GM23338 (cell line): ENCODE measurements at regions not wholly inside any gene's neighbourhood (a gene's known extent, or its start where the extent isn't known, plus 50 kb on each side); places are given as distances from the start of the nearest gene placed in this dataset.

Experiments
- ATAC-seq: fragments of 200-7000 bp; cut with Tn5 transposase; 3 replicates; pipeline ENCODE4 v1.9.1; 2020
- DNase-seq: peaks from one replicate; pipeline ENCODE4 v3.0.0-alpha.2; 2015; ENCODE audit warnings: low spot score
- H2AFZ ChIP-seq: fragments of 200-600 bp; sonication (generic); 2 replicates; pipeline ENCODE4 v1.8.0; 2016; ENCODE audit warnings: antibody characterized with exemption, mild to moderate bottlenecking, moderate library complexity
- H3F3A ChIP-seq: fragments of 200-600 bp; sonication (generic); replicated peaks from 2 replicates; pipeline ENCODE4 v1.8.0; 2017; ENCODE audit warnings: antibody characterized with exemption, mixed run types, low read depth
- H3K27ac ChIP-seq: fragments of 200-600 bp; sonication (generic); 2 replicates; pipeline ENCODE4 v1.6.1; 2016; ENCODE audit warnings: low read depth
- H3K27me3 ChIP-seq: fragments of 200-600 bp; sonication (generic); 2 replicates; pipeline ENCODE4 v1.8.0; 2016; ENCODE audit warnings: mild to moderate bottlenecking, mixed run types, moderate library complexity; ENCODE audit not compliant: insufficient read depth
- H3K36me3 ChIP-seq: fragments of 200-600 bp; sonication (generic); 2 replicates; pipeline ENCODE4 v1.8.0; 2016; ENCODE audit warnings: mild to moderate bottlenecking; ENCODE audit not compliant: insufficient read depth
- H3K4me1 ChIP-seq: fragments of 200-600 bp; sonication (generic); 2 replicates; pipeline ENCODE4 v1.8.0; 2016; ENCODE audit warnings: mild to moderate bottlenecking, moderate library complexity; ENCODE audit not compliant: insufficient read depth
- H3K4me2 ChIP-seq: fragments of 200-600 bp; sonication (generic); 2 replicates; pipeline ENCODE4 v1.7.1; 2017; ENCODE audit warnings: mixed run types
- H3K4me3 ChIP-seq: fragments of 200-600 bp; sonication (generic); 2 replicates; pipeline ENCODE4 v1.6.1; 2016; ENCODE audit warnings: mixed run types
- H3K79me2 ChIP-seq: fragments of 200-600 bp; sonication (generic); replicated peaks from 2 replicates; pipeline ENCODE4 v1.8.0; 2017; ENCODE audit warnings: mild to moderate bottlenecking; ENCODE audit not compliant: insufficient read depth
- H3K9me2 ChIP-seq: fragments of 200-600 bp; sonication (generic); 2 replicates; pipeline ENCODE4 v1.8.0; 2017; ENCODE audit not compliant: insufficient read depth
- H4K20me1 ChIP-seq: fragments of 200-600 bp; sonication (generic); replicated peaks from 2 replicates; pipeline ENCODE4 v1.8.0; 2017; ENCODE audit warnings: mild to moderate bottlenecking; ENCODE audit not compliant: insufficient read depth
- H3K27ac Mint-ChIP-seq: 2 replicates; pipeline ENCODE4 v1.8.0; 2020; ENCODE audit warnings: inconsistent platforms, mild to moderate bottlenecking, moderate library complexity, mixed read lengths
- H3K27me3 Mint-ChIP-seq: 3 replicates; pipeline ENCODE4 v1.8.0; 2022; ENCODE audit warnings: low read depth, mild to moderate bottlenecking, moderate library complexity, mixed read lengths, inconsistent platforms; ENCODE audit not compliant: insufficient read depth, poor library complexity
- H3K36me3 Mint-ChIP-seq: 3 replicates; pipeline ENCODE4 v1.8.0; 2021; ENCODE audit warnings: low read depth, mild to moderate bottlenecking, inconsistent platforms, moderate library complexity, mixed read lengths
- H3K4me1 Mint-ChIP-seq: 3 replicates; pipeline ENCODE4 v1.8.0; 2020; ENCODE audit warnings: mild to moderate bottlenecking, inconsistent platforms, mixed read lengths
- H3K4me3 Mint-ChIP-seq: 3 replicates; pipeline ENCODE4 v1.8.0; 2021; ENCODE audit warnings: moderate library complexity, mild to moderate bottlenecking, inconsistent platforms, mixed read lengths
- H3K9me3 Mint-ChIP-seq: 3 replicates; pipeline ENCODE4 v1.8.0; 2020; ENCODE audit warnings: moderate library complexity, mild to moderate bottlenecking, inconsistent platforms, mixed read lengths
- CREB1 ChIP-seq: fragments of 250-450 bp; sonication (Bioruptor Pico); IDR thresholded peaks from 2 replicates; pipeline ENCODE4 v1.5.0; 2020; ENCODE audit warnings: low read depth, mild to moderate bottlenecking, moderate library complexity
- EZH2 ChIP-seq: fragments of 200-600 bp; sonication (generic); IDR thresholded peaks from one replicate; pipeline ENCODE4 v1.8.0; 2017; ENCODE audit warnings: antibody characterized with exemption, mild to moderate bottlenecking, low read depth; ENCODE audit not compliant: unreplicated experiment
- EZH2phosphoT487 ChIP-seq: fragments of 200-600 bp; sonication (generic); IDR thresholded peaks from one replicate; pipeline ENCODE4 v1.8.1; 2018; ENCODE audit warnings: antibody characterized with exemption; ENCODE audit not compliant: unreplicated experiment
- JUNB ChIP-seq: IDR thresholded peaks from one replicate; pipeline ENCODE4 v1.6.1; 2016; ENCODE audit warnings: antibody characterized with exemption; ENCODE audit not compliant: unreplicated experiment
- NANOG ChIP-seq: IDR thresholded peaks from 2 replicates; pipeline ENCODE4 v1.6.1; 2016; ENCODE audit warnings: antibody characterized with exemption, borderline replicate concordance
- POLR2AphosphoS5 ChIP-seq: IDR thresholded peaks from 2 replicates; pipeline ENCODE4 v1.6.1; 2016; ENCODE audit warnings: antibody characterized with exemption, low read depth
- STAT1 ChIP-seq: IDR thresholded peaks from one replicate; pipeline ENCODE4 v1.6.1; 2016; ENCODE audit warnings: antibody characterized with exemption; ENCODE audit not compliant: unreplicated experiment
- ZNF114 ChIP-seq: fragments of 250-450 bp; sonication (Bioruptor Pico); IDR thresholded peaks from 2 replicates; pipeline ENCODE4 v1.5.0; 2020; ENCODE audit warnings: mild to moderate bottlenecking, moderate library complexity
- ZNF331 ChIP-seq: fragments of 250-450 bp; sonication (Bioruptor Pico); IDR thresholded peaks from 2 replicates; pipeline ENCODE4 v1.5.0; 2020; ENCODE audit warnings: low read depth, mild to moderate bottlenecking, moderate library complexity
- TF ChIP-seq, protein P1 (sequence below): fragments of 250-450 bp; sonication (Bioruptor Pico); IDR thresholded peaks from 2 replicates; pipeline ENCODE4 v1.5.0; 2020; ENCODE audit warnings: mild to moderate bottlenecking, moderate library complexity
- TF ChIP-seq, protein P2 (sequence below), 2 experiments: fragments of 200-600 bp in 1 of 2; sonication (generic) in 1 of 2; conservative IDR thresholded peaks; 2 replicates each; pipeline versions ENCODE4 v1.5.1 to v1.6.1; 2016 to 2017; ENCODE audit warnings: antibody characterized with exemption in 2 of 2, low read depth in 2 of 2, mild to moderate bottlenecking in 2 of 2, moderate library complexity in 1 of 2
- TF ChIP-seq, protein P3 (sequence below): IDR thresholded peaks from one replicate; pipeline ENCODE4 v1.6.1; 2018; ENCODE audit warnings: antibody characterized with exemption; ENCODE audit not compliant: unreplicated experiment
- TF ChIP-seq, protein P4 (sequence below): IDR thresholded peaks from 2 replicates; pipeline ENCODE4 v1.6.1; 2016; ENCODE audit warnings: antibody characterized with exemption

DNA sequence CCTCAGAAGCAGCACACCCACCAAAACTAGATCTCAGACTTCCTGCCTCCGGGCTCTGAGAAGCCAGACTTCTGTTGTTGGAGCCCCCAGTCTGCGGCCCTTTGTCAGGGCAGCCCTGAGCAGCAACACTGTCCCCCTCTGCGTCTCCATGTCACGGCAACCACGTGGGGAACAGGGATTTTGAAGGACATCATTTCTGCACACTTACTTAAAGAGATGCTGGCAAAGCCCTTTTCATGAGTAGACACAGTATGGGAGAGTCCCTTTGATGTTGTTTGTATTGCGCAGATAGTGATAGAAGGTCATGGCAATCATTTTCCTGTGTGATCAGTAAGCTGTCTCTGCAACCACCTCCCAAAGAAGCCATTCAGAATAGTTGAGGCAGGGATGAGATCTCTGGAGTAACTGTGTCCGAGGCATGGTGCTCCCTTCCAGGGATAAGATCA is 69.1 kb upstream of the ID2 start:
- Mint-ChIP-seq H3K27me3 (peaks cover 5% of the 10 kb centered on the region), H3K27ac (no peak overlapping the region), H3K9me3 (peaks cover 5% of the 10 kb centered on the region), H3K4me3 (no peak overlapping the region), H3K36me3 (0 out of 3 replicates have a peak, but pooled peaks cover 3% of the 10 kb centered on the region), H3K4me1 (peaks cover 7% of the 10 kb centered on the region; the same call in 2 of the 3 replicates)
- Histone ChIP-seq H3K27me3 (no peaks in the 10 kb centered on the region), H3K4me3 (no peak overlapping the region), H3K9me2 (no peaks in the 10 kb centered on the region; the same call in 1 of the 2 replicates), H3K4me1 (no peaks in the 10 kb centered on the region), H3K4me2 (no peak overlapping the region), H3K27ac (no peak overlapping the region), H3K79me2 (no peaks in the 10 kb centered on the region), H4K20me1 (no peaks in the 10 kb centered on the region), H3K36me3 (no peaks in the 10 kb centered on the region), H2AFZ (no peak overlapping the region), H3F3A (no peaks in the 10 kb centered on the region)
- no peak for ATAC-seq
- TF ChIP-seq STAT1 (no peak), POLR2AphosphoS5 (no peak), CREB1 (CRISPR knock-in tag) (no peak), NANOG (no peak), EZH2phosphoT487 (no peak), ZNF114 (CRISPR knock-in tag) (no peak), EZH2 (no peak), JUNB (no peak), ZNF331 (no peak)
- TF ChIP-seq, protein P1, sequence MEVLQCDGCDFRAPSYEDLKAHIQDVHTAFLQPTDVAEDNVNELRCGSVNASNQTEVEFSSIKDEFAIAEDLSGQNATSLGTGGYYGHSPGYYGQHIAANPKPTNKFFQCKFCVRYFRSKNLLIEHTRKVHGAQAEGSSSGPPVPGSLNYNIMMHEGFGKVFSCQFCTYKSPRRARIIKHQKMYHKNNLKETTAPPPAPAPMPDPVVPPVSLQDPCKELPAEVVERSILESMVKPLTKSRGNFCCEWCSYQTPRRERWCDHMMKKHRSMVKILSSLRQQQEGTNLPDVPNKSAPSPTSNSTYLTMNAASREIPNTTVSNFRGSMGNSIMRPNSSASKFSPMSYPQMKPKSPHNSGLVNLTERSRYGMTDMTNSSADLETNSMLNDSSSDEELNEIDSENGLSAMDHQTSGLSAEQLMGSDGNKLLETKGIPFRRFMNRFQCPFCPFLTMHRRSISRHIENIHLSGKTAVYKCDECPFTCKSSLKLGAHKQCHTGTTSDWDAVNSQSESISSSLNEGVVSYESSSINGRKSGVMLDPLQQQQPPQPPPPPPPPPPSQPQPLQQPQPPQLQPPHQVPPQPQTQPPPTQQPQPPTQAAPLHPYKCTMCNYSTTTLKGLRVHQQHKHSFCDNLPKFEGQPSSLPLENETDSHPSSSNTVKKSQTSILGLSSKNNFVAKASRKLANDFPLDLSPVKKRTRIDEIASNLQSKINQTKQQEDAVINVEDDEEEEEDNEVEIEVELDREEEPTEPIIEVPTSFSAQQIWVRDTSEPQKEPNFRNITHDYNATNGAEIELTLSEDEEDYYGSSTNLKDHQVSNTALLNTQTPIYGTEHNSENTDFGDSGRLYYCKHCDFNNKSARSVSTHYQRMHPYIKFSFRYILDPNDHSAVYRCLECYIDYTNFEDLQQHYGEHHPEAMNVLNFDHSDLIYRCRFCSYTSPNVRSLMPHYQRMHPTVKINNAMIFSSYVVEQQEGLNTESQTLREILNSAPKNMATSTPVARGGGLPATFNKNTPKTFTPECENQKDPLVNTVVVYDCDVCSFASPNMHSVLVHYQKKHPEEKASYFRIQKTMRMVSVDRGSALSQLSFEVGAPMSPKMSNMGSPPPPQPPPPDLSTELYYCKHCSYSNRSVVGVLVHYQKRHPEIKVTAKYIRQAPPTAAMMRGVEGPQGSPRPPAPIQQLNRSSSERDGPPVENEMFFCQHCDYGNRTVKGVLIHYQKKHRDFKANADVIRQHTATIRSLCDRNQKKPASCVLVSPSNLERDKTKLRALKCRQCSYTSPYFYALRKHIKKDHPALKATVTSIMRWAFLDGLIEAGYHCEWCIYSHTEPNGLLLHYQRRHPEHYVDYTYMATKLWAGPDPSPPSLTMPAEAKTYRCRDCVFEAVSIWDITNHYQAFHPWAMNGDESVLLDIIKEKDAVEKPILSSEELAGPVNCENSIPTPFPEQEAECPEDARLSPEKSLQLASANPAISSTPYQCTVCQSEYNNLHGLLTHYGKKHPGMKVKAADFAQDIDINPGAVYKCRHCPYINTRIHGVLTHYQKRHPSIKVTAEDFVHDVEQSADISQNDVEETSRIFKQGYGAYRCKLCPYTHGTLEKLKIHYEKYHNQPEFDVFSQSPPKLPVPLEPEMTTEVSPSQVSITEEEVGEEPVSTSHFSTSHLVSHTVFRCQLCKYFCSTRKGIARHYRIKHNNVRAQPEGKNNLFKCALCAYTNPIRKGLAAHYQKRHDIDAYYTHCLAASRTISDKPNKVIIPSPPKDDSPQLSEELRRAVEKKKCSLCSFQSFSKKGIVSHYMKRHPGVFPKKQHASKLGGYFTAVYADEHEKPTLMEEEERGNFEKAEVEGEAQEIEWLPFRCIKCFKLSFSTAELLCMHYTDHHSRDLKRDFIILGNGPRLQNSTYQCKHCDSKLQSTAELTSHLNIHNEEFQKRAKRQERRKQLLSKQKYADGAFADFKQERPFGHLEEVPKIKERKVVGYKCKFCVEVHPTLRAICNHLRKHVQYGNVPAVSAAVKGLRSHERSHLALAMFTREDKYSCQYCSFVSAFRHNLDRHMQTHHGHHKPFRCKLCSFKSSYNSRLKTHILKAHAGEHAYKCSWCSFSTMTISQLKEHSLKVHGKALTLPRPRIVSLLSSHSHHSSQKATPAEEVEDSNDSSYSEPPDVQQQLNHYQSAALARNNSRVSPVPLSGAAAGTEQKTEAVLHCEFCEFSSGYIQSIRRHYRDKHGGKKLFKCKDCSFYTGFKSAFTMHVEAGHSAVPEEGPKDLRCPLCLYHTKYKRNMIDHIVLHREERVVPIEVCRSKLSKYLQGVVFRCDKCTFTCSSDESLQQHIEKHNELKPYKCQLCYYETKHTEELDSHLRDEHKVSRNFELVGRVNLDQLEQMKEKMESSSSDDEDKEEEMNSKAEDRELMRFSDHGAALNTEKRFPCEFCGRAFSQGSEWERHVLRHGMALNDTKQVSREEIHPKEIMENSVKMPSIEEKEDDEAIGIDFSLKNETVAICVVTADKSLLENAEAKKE (CRISPR knock-in tag) = no peak
- TF ChIP-seq, protein P2, sequence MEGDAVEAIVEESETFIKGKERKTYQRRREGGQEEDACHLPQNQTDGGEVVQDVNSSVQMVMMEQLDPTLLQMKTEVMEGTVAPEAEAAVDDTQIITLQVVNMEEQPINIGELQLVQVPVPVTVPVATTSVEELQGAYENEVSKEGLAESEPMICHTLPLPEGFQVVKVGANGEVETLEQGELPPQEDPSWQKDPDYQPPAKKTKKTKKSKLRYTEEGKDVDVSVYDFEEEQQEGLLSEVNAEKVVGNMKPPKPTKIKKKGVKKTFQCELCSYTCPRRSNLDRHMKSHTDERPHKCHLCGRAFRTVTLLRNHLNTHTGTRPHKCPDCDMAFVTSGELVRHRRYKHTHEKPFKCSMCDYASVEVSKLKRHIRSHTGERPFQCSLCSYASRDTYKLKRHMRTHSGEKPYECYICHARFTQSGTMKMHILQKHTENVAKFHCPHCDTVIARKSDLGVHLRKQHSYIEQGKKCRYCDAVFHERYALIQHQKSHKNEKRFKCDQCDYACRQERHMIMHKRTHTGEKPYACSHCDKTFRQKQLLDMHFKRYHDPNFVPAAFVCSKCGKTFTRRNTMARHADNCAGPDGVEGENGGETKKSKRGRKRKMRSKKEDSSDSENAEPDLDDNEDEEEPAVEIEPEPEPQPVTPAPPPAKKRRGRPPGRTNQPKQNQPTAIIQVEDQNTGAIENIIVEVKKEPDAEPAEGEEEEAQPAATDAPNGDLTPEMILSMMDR (conservative IDR thresholded peaks at IDR 0.05; ENCODE audit: low read depth in 2 of 2) = no peak
- TF ChIP-seq, protein P3, sequence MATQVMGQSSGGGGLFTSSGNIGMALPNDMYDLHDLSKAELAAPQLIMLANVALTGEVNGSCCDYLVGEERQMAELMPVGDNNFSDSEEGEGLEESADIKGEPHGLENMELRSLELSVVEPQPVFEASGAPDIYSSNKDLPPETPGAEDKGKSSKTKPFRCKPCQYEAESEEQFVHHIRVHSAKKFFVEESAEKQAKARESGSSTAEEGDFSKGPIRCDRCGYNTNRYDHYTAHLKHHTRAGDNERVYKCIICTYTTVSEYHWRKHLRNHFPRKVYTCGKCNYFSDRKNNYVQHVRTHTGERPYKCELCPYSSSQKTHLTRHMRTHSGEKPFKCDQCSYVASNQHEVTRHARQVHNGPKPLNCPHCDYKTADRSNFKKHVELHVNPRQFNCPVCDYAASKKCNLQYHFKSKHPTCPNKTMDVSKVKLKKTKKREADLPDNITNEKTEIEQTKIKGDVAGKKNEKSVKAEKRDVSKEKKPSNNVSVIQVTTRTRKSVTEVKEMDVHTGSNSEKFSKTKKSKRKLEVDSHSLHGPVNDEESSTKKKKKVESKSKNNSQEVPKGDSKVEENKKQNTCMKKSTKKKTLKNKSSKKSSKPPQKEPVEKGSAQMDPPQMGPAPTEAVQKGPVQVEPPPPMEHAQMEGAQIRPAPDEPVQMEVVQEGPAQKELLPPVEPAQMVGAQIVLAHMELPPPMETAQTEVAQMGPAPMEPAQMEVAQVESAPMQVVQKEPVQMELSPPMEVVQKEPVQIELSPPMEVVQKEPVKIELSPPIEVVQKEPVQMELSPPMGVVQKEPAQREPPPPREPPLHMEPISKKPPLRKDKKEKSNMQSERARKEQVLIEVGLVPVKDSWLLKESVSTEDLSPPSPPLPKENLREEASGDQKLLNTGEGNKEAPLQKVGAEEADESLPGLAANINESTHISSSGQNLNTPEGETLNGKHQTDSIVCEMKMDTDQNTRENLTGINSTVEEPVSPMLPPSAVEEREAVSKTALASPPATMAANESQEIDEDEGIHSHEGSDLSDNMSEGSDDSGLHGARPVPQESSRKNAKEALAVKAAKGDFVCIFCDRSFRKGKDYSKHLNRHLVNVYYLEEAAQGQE = no peak
- TF ChIP-seq, protein P4, sequence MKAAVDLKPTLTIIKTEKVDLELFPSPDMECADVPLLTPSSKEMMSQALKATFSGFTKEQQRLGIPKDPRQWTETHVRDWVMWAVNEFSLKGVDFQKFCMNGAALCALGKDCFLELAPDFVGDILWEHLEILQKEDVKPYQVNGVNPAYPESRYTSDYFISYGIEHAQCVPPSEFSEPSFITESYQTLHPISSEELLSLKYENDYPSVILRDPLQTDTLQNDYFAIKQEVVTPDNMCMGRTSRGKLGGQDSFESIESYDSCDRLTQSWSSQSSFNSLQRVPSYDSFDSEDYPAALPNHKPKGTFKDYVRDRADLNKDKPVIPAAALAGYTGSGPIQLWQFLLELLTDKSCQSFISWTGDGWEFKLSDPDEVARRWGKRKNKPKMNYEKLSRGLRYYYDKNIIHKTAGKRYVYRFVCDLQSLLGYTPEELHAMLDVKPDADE = no peak
- DNase-seq = no peak
